ENCODE measurements at regions not wholly inside any gene's neighbourhood (a gene's known extent, or its start where the extent isn't known, plus 50 kb on each side); places are given as distances from the start of the nearest gene placed in this dataset.

GRCh38 chr13:38255600-38255999, 94.1 kb upstream of the UFM1 start:
- no peak for TF ChIP-seq CTCF (IDR thresholded peaks at IDR 0.05; ENCODE audit: low read depth, low read length)
- TF ChIP-seq POLR2A (IDR thresholded peaks at IDR 0.05; ENCODE audit: extremely low read depth, insufficient read length), result no peak
- TF ChIP-seq MYC (IDR thresholded peaks at IDR 0.05; ENCODE audit: low read depth, low read length), result no peak
- TF ChIP-seq MAX (IDR thresholded peaks at IDR 0.05; ENCODE audit: low read depth, low read length), result no peak
